Large intestine (tissue), 3 donors: ENCODE measurements at regions not wholly inside any gene's neighbourhood (a gene's known extent, or its start where the extent isn't known, plus 50 kb on each side); places are given as distances from the start of the nearest gene placed in this dataset.
"Not testable (repeated sequence)": the region's sequence is repeated elsewhere in the genome, so short reads cannot be mapped to it uniquely, and the experiment has no call there.

Source experiments
- DNase-seq, 2 donors: peaks; one replicate each; pipeline versions ENCODE4 v3.0.0 to v3.0.0-alpha.2; 2013
- H3K27ac ChIP-seq: one replicate; pipeline ENCODE4 v1.5.1; 2013; ENCODE audit warnings: low read length
- H3K27me3 ChIP-seq: 2 replicates; pipeline ENCODE4 v1.6.1; 2013; ENCODE audit warnings: low read length; ENCODE audit not compliant: control insufficient read depth, insufficient read depth
- H3K36me3 ChIP-seq: 2 replicates; pipeline ENCODE4 v1.6.1; 2013; ENCODE audit warnings: low read length; ENCODE audit not compliant: control insufficient read depth, insufficient read depth
- H3K4me1 ChIP-seq: one replicate; pipeline ENCODE4 v1.6.1; 2013; ENCODE audit warnings: low read length; ENCODE audit not compliant: control insufficient read depth, insufficient read depth
- H3K4me3 ChIP-seq: one replicate; pipeline ENCODE4 v1.5.1; 2013; ENCODE audit warnings: low read length
- H3K9me3 ChIP-seq: one replicate; pipeline ENCODE4 v1.6.1; 2013; ENCODE audit warnings: mild to moderate bottlenecking, low read depth, low read length, moderate library complexity; ENCODE audit not compliant: control insufficient read depth
- WGBS: methylation state at CpG from one replicate; pipeline ENCODE4 v1.1.5; 2013; ENCODE audit warnings: low lambda C conversion rate; ENCODE audit not compliant: insufficient coverage; 5-methylcytosine and 5-hydroxymethylcytosine counted together

- not testable (repeated sequence) for H3K9me3 ChIP-seq, H3K4me3 ChIP-seq, H3K36me3 ChIP-seq, H3K27ac ChIP-seq, H3K27me3 ChIP-seq, DNase-seq, H3K4me1 ChIP-seq
- WGBS: no CpG with 5 or more reads among the region's 1 CpG
Measured at GRCh38 chr10:63693021-63693420, 171.8 kb downstream of the REEP3 start.

DNA sequence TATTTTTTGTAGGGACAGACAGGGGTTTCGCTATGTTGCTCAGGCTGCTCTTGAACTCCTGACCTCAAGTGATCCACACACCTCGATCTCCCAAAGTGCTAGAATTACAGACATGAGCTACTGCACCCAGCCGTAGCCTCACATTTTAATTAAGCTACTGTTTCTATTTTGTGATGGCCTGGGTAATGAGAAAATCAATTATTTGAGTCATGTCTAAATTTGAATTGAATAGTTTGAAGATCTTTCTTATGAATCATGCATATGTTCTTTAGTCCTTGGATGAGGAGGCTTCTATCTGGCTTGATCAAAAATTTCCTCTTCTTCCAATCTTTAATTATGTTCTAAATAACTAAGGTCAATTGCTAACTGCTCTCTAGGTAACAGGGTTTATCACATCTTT, 175.0 kb downstream of the REEP3 start:
- no peaks in the 10 kb centered on the region for H3K9me3 ChIP-seq
- no peak for DNase-seq
- H3K4me1 ChIP-seq: no peaks in the 10 kb centered on the region
- H3K27me3 ChIP-seq: no peaks in the 10 kb centered on the region
- no peak overlapping the region for H3K4me3 ChIP-seq
- H3K36me3 ChIP-seq: no peaks in the 10 kb centered on the region
- no peak overlapping the region for H3K27ac ChIP-seq
- WGBS: 100% methylated on average over 1 of the region's 3 CpGs

DNA sequence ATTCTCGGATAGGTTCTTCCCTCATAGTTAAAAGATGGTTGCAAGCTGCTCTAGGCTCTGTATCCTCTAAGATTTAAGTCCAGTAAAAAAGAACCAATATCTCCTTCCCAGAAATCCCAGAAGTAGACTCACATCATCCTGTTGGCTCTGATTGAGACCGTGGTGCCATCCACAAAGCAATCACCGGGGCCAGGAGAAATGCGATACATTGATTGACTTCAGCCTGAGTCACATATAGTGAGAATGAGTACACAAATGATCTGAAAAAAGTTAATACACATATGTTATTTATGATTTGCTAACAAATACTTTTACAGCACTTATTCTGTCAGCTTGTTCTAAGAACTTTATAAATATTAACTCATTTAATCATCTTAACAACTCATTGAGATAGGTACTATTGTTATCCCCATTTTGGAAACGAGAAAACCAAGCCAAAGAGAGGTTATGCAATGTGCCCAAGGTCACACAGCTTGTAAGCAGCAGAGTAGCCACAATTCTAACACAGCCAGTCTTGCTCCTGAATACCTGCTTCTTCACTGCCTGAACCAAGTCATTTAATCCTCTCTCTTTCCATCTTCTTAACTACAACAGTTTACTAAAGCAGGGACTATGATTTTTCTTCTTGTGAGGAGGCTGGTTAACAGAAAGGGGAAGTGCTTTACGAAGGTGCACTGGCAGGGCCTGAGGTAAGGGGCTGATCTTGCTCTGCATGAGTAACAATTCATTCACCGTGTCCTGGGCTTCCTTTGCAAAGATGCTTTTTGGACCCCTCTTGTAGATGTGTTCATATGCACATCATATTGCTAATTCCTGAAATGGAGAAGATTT, 177.0 kb downstream of the REEP3 start:
- Histone ChIP-seq H3K27ac (no peak overlapping the region), H3K36me3 (no peaks in the 10 kb centered on the region), H3K4me3 (no peak overlapping the region), H3K4me1 (peaks cover 9% of the 10 kb centered on the region), H3K27me3 (no peaks in the 10 kb centered on the region), H3K9me3 (no peaks in the 10 kb centered on the region)
- 92% methylated on average over 2 of the region's 7 CpGs for WGBS
- DNase-seq: no peak

- Histone ChIP-seq H3K9me3 (no peaks in the 10 kb centered on the region), H3K36me3 (no peaks in the 10 kb centered on the region), H3K27me3 (no peaks in the 10 kb centered on the region), H3K27ac (no peak overlapping the region), H3K4me3 (no peak overlapping the region), H3K4me1 (peaks cover 9% of the 10 kb centered on the region)
- no peak for DNase-seq
- WGBS: no CpG with 5 or more reads among the region's 2 CpGs
Measured at GRCh38 chr10:63698787-63699150, 177.6 kb downstream of the REEP3 start.

GRCh38 chr10:63699785-63700613, 178.8 kb downstream of the REEP3 start:
- WGBS: 83% methylated on average over 1 of the region's 5 CpGs
- Histone ChIP-seq H3K9me3 (no peaks in the 10 kb centered on the region), H3K36me3 (no peaks in the 10 kb centered on the region), H3K4me1 (peaks cover 9% of the 10 kb centered on the region), H3K4me3 (no peak overlapping the region), H3K27ac (no peak overlapping the region), H3K27me3 (no peaks in the 10 kb centered on the region)
- no peak for DNase-seq

GRCh38 chr10:63700631-63701156, 179.5 kb downstream of the REEP3 start:
- H3K4me1 ChIP-seq: peaks cover 9% of the 10 kb centered on the region

DNA sequence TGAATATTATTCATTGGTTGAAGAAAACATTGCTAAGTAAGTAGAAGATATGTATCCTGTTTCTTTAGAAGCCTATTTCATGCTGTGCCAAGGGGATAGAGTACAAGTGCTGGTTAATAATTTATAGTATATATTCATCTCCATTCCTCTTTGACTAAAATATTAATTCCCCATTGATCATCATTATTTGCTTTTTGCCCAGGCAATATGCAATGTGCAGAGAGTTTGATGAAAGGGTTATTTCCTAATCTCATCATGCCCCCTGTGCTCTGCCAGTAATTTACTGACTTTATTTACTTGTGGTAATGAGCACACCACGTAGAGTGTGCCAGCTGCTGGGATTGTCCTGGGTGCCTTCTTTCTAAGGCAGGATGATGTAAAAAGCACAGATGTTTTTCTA, 180.9 kb downstream of the REEP3 start:
- Histone ChIP-seq H3K36me3 (no peaks in the 10 kb centered on the region), H3K9me3 (no peaks in the 10 kb centered on the region), H3K4me3 (no peak overlapping the region), H3K27ac (no peak overlapping the region), H3K27me3 (no peaks in the 10 kb centered on the region), H3K4me1 (peaks cover 9% of the 10 kb centered on the region)
- no peak for DNase-seq
- WGBS: no CpG with 5 or more reads among the region's 1 CpG

More at GRCh38 chr10:63700631-63701156, 179.5 kb downstream of the REEP3 start:
- no peaks in the 10 kb centered on the region for H3K9me3 ChIP-seq
- no peak overlapping the region for H3K27ac ChIP-seq
- DNase-seq: no peak
- WGBS: no CpG with 5 or more reads among the region's 1 CpG
- H3K27me3 ChIP-seq: no peaks in the 10 kb centered on the region
- no peak overlapping the region for H3K4me3 ChIP-seq
- no peaks in the 10 kb centered on the region for H3K36me3 ChIP-seq

DNA sequence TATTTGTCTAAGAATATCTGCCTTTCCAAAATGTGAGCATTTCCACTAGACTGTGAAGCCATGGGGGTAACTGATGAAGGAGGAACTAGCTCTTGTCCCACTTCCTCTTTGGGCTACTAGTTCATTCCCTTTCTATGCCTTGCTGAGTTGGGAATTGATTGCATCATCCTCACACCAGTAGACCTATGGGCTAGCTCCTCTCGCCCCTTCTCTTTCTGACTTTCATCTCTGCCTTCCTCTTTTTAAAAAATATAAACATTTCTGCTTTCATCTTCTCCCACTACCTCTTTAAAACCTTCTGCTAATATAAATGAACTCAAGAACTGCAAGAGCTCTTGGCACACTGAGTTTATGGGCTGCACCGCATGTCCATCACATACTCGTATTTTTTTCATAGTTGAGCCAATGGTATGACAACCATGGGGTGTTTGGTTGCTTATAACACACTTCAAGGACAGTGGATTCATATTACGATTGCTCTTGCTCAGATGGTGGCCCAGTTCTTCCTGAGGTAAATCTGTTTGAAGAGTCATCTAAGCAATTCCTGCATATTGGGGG, 182.0 kb downstream of the REEP3 start:
- Histone ChIP-seq H3K36me3 (no peaks in the 10 kb centered on the region), H3K9me3 (no peaks in the 10 kb centered on the region), H3K4me1 (peaks cover 9% of the 10 kb centered on the region), H3K27ac (no peak overlapping the region), H3K27me3 (no peaks in the 10 kb centered on the region), H3K4me3 (no peak overlapping the region)
- WGBS: 80% methylated on average over 2 of the region's 4 CpGs
- no peak for DNase-seq

DNA sequence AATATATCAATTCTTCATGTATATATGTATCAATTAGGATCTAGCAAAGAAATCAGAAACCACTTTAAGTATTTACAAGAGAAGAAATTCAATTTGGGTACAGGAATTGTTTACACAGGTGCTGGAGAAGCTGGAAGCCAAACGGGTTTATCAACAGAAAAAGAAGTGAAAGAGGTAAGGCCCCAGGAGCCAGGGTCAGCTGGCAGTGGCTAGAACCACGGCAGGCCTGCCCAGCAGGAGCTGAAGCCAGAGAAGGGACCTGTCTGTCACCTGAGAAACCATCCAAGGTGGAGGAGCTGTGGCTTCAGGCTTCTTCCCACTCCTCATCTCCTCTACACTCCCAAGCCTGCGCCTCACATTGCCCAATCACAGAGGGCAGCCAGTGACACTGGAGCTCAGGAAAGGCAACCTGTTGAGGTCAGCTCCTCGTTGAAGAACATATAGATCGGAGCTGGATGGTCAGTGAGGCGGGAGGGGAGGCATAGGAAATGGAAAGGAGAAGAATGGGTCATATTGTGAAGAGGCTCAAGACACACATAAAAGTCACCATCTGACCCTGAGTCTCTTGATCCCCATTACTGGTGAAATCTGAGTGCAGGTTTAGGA, 182.6 kb downstream of the REEP3 start:
- Histone ChIP-seq H3K27me3 (no peaks in the 10 kb centered on the region), H3K36me3 (no peaks in the 10 kb centered on the region), H3K4me3 (no peak overlapping the region), H3K27ac (no peak overlapping the region), H3K4me1 (peaks cover 9% of the 10 kb centered on the region), H3K9me3 (no peaks in the 10 kb centered on the region)
- WGBS: no CpG with 5 or more reads among the region's 6 CpGs
- DNase-seq: no peak
